ENCODE measurements at regions not wholly inside any gene's neighbourhood (a gene's known extent, or its start where the extent isn't known, plus 50 kb on each side); places are given as distances from the start of the nearest gene placed in this dataset.

DNA sequence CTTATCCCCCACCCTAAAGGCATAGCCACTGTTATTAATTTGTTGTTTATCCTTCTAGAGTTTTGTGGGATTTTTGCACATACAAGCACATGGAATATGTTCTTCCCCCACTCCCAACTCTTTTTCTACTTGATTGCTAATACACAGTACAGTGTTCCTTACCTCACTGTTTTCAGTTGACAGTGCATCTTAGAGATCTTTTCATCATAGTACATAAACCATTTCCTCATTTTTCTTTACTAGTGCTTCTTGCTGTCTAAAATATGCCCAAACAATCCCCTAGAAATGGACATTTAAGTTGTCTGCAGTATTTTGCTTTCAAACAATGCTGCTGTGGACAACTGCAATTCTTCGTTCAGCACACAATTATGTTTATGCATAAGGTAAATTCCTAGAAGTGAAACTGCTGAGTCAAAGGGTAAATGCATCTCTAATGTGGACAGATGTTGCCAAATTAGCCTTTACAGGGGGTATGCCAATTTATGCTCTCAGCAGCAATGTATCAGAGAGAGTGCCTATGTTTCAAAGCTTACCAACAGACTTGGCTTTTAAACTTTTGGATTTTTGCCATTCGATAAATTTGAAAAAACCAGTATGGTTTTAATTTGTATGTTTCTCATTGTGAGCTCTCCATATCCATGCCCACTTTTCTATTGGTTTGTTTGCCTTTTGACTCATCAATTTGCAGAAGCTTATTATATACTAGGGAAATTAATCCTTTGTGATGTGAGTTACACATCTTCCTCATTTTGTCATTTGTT is 132.6 kb downstream of the MRPS6 start:
- no peak overlapping the region for H3K4me3 ChIP-seq (ENCODE audit: low read depth, low read length)
- TF ChIP-seq, protein P1, sequence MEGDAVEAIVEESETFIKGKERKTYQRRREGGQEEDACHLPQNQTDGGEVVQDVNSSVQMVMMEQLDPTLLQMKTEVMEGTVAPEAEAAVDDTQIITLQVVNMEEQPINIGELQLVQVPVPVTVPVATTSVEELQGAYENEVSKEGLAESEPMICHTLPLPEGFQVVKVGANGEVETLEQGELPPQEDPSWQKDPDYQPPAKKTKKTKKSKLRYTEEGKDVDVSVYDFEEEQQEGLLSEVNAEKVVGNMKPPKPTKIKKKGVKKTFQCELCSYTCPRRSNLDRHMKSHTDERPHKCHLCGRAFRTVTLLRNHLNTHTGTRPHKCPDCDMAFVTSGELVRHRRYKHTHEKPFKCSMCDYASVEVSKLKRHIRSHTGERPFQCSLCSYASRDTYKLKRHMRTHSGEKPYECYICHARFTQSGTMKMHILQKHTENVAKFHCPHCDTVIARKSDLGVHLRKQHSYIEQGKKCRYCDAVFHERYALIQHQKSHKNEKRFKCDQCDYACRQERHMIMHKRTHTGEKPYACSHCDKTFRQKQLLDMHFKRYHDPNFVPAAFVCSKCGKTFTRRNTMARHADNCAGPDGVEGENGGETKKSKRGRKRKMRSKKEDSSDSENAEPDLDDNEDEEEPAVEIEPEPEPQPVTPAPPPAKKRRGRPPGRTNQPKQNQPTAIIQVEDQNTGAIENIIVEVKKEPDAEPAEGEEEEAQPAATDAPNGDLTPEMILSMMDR (IDR thresholded peaks at IDR 0.05; ENCODE audit: insufficient read depth, low read length): no peak
- no peak for DNase-seq (ENCODE audit: low read depth)

DNA sequence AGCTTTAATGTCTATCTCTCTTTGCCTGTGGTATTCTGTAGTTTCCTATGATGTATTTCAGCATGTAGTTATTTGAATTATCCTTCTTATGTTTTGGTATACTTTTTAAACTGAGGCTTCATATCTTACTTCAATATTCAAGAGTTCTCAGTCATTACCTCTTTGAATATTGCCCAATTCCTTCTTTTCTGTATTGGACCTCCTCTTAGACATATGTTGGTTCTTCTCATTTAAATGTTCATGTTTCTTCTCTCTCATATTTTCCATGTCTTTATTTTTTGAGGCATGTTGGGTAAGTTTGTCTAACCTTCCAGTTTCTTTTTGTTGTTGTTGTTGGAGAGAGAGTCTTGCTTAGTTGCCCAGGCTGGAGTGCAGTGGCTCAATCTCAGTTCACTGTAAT is 140.6 kb downstream of the MRPS6 start:
- TF ChIP-seq, protein P1 (IDR thresholded peaks at IDR 0.05; ENCODE audit: insufficient read depth, low read length): no peak

DNA sequence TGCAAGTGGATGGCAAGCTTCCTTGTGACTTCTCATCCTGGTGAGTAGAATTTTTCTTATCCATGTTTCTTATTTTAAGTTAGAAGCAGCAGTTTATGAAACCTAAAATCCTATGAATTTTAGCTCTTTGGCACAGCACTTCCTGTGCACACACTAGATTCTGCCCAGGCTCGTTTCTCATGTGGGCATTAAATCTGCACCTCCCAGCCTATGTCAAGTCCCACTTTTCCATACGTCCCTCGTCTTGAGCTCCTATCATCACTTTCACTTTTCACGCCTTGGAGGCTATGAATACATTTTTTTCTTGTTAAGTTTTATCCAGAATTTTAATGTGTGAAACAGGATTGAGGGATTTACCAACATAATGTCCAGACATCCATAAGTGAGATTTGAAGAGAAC is 142.1 kb downstream of the MRPS6 start:
- H3K4me3 ChIP-seq (ENCODE audit: low read depth, low read length): no peak overlapping the region
- no peak for DNase-seq (ENCODE audit: low read depth)
- TF ChIP-seq, protein P1 (IDR thresholded peaks at IDR 0.05; ENCODE audit: insufficient read depth, low read length): no peak

More for the DNA sequence above, 140.6 kb downstream of the MRPS6 start:
- H3K4me3 ChIP-seq (ENCODE audit: low read depth, low read length): no peak overlapping the region
- DNase-seq (ENCODE audit: low read depth): no peak

DNA sequence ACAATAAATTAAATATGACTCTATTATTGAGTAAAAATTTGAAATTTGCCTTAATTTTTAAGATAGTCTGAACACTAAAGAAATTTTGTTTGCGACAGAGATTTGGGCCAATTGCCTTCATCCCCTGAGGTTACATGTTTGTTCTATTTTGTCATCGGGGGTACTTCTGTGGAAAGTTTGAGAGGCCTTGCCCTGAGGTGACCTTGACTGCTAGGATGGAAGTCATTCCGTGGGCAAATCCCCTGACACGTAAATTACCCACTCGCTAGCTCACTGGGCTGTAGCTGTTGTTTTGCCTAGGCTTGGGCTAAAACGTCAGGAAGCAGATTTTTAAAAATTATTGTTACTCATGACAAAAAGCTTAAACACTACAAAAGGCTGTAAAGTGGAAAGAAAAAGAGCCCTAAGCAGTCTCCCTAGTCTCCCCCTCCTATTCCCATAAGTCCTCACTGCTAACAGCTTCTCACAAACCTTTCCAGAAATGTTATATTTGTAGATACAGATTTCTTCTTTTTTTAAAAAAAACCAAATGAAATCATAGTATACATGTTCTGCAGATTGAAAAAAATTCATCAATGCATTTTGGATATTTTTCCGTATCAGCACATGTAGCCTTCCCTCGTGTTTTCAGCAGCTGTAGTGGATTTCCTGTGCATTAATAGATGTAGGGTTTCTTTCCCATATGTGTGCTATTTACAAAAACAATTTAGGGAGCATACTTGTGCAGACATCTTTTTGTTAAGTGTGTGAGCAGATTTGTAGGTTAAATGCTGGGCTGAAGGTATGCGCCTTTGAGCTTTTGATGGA is 142.7 kb downstream of the MRPS6 start:
- H3K4me3 ChIP-seq (ENCODE audit: low read depth, low read length): no peak overlapping the region
- TF ChIP-seq, protein P1 (IDR thresholded peaks at IDR 0.05; ENCODE audit: insufficient read depth, low read length): no peak
- no peak for DNase-seq (ENCODE audit: low read depth)

DNA sequence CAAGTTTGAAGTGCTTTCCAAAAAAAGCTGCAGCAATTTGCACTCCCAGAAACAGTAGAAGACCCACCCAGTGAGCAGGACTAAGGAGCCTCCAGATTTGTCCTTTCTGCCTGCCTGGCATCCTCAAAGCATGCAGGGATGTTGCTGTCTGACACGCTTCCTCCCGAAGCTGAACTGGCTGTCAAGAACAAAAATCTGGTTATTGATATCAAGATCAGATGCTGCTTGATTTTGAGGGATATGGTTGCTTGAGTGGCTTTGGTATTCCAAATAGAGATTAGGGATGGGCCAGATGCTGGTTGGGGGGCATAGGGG is 143.3 kb downstream of the MRPS6 start:
- TF ChIP-seq, protein P1 (IDR thresholded peaks at IDR 0.05; ENCODE audit: insufficient read depth, low read length): no peak
- no peak overlapping the region for H3K4me3 ChIP-seq (ENCODE audit: low read depth, low read length)
- DNase-seq (ENCODE audit: low read depth): no peak

DNA sequence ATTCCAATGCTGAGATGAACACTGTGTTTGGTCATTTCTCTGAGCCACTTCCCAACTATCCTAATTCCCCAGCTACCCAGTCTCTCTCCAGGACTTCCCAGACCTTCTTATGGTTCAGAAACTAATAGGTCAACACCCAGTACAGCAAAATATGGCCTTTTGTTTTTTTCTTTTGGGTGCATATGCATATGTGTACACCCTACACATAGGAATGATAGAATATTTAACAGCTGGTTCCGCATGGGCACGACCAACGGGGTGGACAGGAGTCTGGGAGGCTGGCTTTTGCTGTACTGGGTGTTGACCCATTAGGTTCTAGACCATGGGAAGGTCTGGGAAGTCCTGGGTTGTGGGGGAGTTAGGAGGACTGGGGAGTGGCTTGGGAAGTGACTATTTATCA is 143.9 kb downstream of the MRPS6 start:
- TF ChIP-seq, protein P1 (IDR thresholded peaks at IDR 0.05; ENCODE audit: insufficient read depth, low read length): no peak
- H3K4me3 ChIP-seq (ENCODE audit: low read depth, low read length): no peak overlapping the region
- no peak for DNase-seq (ENCODE audit: low read depth)

Data from fibroblast of the aortic adventitia (primary cell).